Tibial nerve (tissue), 4 donors: ENCODE measurements at regions not wholly inside any gene's neighbourhood (a gene's known extent, or its start where the extent isn't known, plus 50 kb on each side); places are given as distances from the start of the nearest gene placed in this dataset.

ENCODE experiments used
- EP300 ChIP-seq, 2 donors: sonication (generic); formaldehyde crosslinking; IDR thresholded peaks; one replicate each; pipeline ENCODE4 v1.6.1; 2017; ENCODE audit warnings: antibody characterized with exemption in 2 of 2, mild to moderate bottlenecking in 1 of 2
- POLR2A ChIP-seq, 2 donors: fragments of 450-650 bp; IDR thresholded peaks; one replicate each; pipeline ENCODE4 v1.6.1; 2017; ENCODE audit warnings: antibody characterized with exemption in 2 of 2, mild to moderate bottlenecking in 2 of 2, moderate library complexity in 2 of 2
- TF ChIP-seq, protein P1 (sequence below), 5 experiments: fragments of 200-600 bp in 3 of 5; fragments of 450-650 bp in 2 of 5; sonication (generic) in 3 of 5; IDR thresholded peaks; one replicate each; pipeline ENCODE4 v1.5.1; 2016 to 2019; ENCODE audit warnings: antibody characterized with exemption in 5 of 5, mild to moderate bottlenecking in 3 of 5, moderate library complexity in 2 of 5

DNA sequence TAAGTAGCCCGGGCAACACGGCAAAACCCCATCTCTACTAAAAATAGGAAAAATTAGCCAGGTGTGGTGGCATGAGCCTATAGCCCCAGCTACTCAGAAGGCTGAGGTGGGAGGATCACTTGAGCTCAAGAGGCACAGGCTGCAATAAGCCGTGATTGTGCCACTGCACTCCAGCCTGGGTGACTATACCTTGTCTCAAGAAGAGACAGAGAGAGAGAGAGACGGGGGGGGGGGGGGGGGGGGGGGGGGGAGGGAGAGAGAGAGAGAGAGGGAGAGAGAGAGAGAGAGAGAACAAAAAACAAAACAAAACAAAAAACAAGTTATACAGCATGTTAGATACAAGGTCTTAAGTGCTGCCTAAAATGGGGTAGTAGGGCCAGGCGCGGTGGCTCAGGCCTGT, 77.8 kb upstream of the ZNF281 start:
- TF ChIP-seq EP300 (IDR thresholded peaks at IDR 0.05) (no peak), POLR2A (IDR thresholded peaks at IDR 0.05) (no peak)
- TF ChIP-seq, protein P1, sequence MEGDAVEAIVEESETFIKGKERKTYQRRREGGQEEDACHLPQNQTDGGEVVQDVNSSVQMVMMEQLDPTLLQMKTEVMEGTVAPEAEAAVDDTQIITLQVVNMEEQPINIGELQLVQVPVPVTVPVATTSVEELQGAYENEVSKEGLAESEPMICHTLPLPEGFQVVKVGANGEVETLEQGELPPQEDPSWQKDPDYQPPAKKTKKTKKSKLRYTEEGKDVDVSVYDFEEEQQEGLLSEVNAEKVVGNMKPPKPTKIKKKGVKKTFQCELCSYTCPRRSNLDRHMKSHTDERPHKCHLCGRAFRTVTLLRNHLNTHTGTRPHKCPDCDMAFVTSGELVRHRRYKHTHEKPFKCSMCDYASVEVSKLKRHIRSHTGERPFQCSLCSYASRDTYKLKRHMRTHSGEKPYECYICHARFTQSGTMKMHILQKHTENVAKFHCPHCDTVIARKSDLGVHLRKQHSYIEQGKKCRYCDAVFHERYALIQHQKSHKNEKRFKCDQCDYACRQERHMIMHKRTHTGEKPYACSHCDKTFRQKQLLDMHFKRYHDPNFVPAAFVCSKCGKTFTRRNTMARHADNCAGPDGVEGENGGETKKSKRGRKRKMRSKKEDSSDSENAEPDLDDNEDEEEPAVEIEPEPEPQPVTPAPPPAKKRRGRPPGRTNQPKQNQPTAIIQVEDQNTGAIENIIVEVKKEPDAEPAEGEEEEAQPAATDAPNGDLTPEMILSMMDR (IDR thresholded peaks at IDR 0.05), result no peak
